Activated naive CD8-positive, alpha-beta T cell treated with anti-CD3 and anti-CD28 coated beads, Interleukin-2, amount 10 ng/mL, durations not matched to agents 7 days and 5 days (primary cell): ENCODE measurements at regions not wholly inside any gene's neighbourhood (a gene's known extent, or its start where the extent isn't known, plus 50 kb on each side); places are given as distances from the start of the nearest gene placed in this dataset.

Experiments
- ATAC-seq: fragments of 150-1000 bp; cut with Tn5 transposase; one replicate; pipeline ENCODE4 v1.10.0; 2021; ENCODE audit warnings: low read depth, moderate library complexity
- POLR2A ChIA-PET: fragments of 350-600 bp; sonication (Branson Sonifier 250); formaldehyde crosslinking; loops from one replicate; lab custom pipeline; 2021; ENCODE audit warnings: antibody characterized with exemption; lab: Charles Lee
- DNase-seq: peaks from one replicate; pipeline ENCODE4 v3.0.0; 2021
- H3K27ac Mint-ChIP-seq: one replicate; pipeline ENCODE4 v1.8.0; 2022; ENCODE audit warnings: mild to moderate bottlenecking, mixed read lengths
- H3K27me3 Mint-ChIP-seq: one replicate; pipeline ENCODE4 v1.8.0; 2022; ENCODE audit warnings: mild to moderate bottlenecking, moderate library complexity, mixed read lengths
- H3K36me3 Mint-ChIP-seq: one replicate; pipeline ENCODE4 v1.8.0; 2021; ENCODE audit warnings: mild to moderate bottlenecking, mixed read lengths
- H3K4me1 Mint-ChIP-seq: one replicate; pipeline ENCODE4 v1.8.0; 2021; ENCODE audit warnings: mixed read lengths
- H3K4me3 Mint-ChIP-seq: one replicate; pipeline ENCODE4 v1.8.0; 2022; ENCODE audit warnings: mild to moderate bottlenecking, moderate library complexity, mixed read lengths
- H3K9me3 Mint-ChIP-seq: one replicate; pipeline ENCODE4 v1.8.0; 2021; ENCODE audit warnings: mixed read lengths

- POLR2A ChIA-PET: no interaction called here
- H3K27me3 Mint-ChIP-seq: peaks cover 1% of the 10 kb centered on the region
- no peak overlapping the region for H3K4me3 Mint-ChIP-seq
- no peak overlapping the region for H3K27ac Mint-ChIP-seq
- H3K9me3 Mint-ChIP-seq: peaks cover 2% of the 10 kb centered on the region
- H3K4me1 Mint-ChIP-seq: no peaks in the 10 kb centered on the region
- no peak for DNase-seq
- H3K36me3 Mint-ChIP-seq: no peaks in the 10 kb centered on the region
- ATAC-seq: no peak
These were observed 518.5 kb upstream of the MARCKS start for GRCh38 chr6:113338644-113339043.

GRCh38 chr6:113339209-113339608 lies 517.9 kb upstream of the MARCKS start:
- POLR2A ChIA-PET: no interaction called here
- ATAC-seq: no peak
- H3K27ac Mint-ChIP-seq: no peak overlapping the region

GRCh38 chr6:113340371-113340770 lies 516.8 kb upstream of the MARCKS start:
- Mint-ChIP-seq H3K27ac (no peak overlapping the region), H3K9me3 (no peaks in the 10 kb centered on the region), H3K27me3 (peaks cover 1% of the 10 kb centered on the region), H3K4me3 (no peak overlapping the region), H3K36me3 (no peaks in the 10 kb centered on the region), H3K4me1 (no peaks in the 10 kb centered on the region)
- POLR2A ChIA-PET: no interaction called here
- ATAC-seq: no peak
- no peak for DNase-seq

More at GRCh38 chr6:113339209-113339608, 517.9 kb upstream of the MARCKS start:
- H3K36me3 Mint-ChIP-seq: no peaks in the 10 kb centered on the region
- DNase-seq: no peak
- no peak overlapping the region for H3K4me3 Mint-ChIP-seq
- H3K4me1 Mint-ChIP-seq: no peaks in the 10 kb centered on the region
- H3K27me3 Mint-ChIP-seq: peaks cover 1% of the 10 kb centered on the region
- H3K9me3 Mint-ChIP-seq: peaks cover 2% of the 10 kb centered on the region

GRCh38 chr6:113343940-113344339 lies 513.2 kb upstream of the MARCKS start:
- no peak for DNase-seq
- H3K27me3 Mint-ChIP-seq: no peaks in the 10 kb centered on the region
- POLR2A ChIA-PET: no interaction called here

GRCh38 chr6:113344969-113345368 lies 512.2 kb upstream of the MARCKS start:
- Mint-ChIP-seq H3K4me1 (no peaks in the 10 kb centered on the region), H3K36me3 (no peaks in the 10 kb centered on the region), H3K9me3 (no peaks in the 10 kb centered on the region), H3K27me3 (no peaks in the 10 kb centered on the region), H3K27ac (no peak overlapping the region), H3K4me3 (no peak overlapping the region)
- no peak for DNase-seq
- ATAC-seq: no peak
- POLR2A ChIA-PET: no interaction called here

More at GRCh38 chr6:113343940-113344339, 513.2 kb upstream of the MARCKS start:
- ATAC-seq: no peak
- no peak overlapping the region for H3K4me3 Mint-ChIP-seq
- no peaks in the 10 kb centered on the region for H3K36me3 Mint-ChIP-seq
- no peaks in the 10 kb centered on the region for H3K4me1 Mint-ChIP-seq
- H3K27ac Mint-ChIP-seq: no peak overlapping the region
- no peaks in the 10 kb centered on the region for H3K9me3 Mint-ChIP-seq

- no peaks in the 10 kb centered on the region for H3K9me3 Mint-ChIP-seq
- POLR2A ChIA-PET: no interaction called here
- no peak overlapping the region for H3K4me3 Mint-ChIP-seq
- H3K27ac Mint-ChIP-seq: no peak overlapping the region
- DNase-seq (no peak), ATAC-seq (no peak)
- no peaks in the 10 kb centered on the region for H3K4me1 Mint-ChIP-seq
- no peaks in the 10 kb centered on the region for H3K27me3 Mint-ChIP-seq
- no peaks in the 10 kb centered on the region for H3K36me3 Mint-ChIP-seq
These were observed 509.7 kb upstream of the MARCKS start for GRCh38 chr6:113347436-113347835.

GRCh38 chr6:113350461-113350860 lies 506.7 kb upstream of the MARCKS start:
- POLR2A ChIA-PET: no interaction called here
- DNase-seq (no peak), ATAC-seq (no peak)
- no peak overlapping the region for H3K4me3 Mint-ChIP-seq
- no peaks in the 10 kb centered on the region for H3K36me3 Mint-ChIP-seq
- no peaks in the 10 kb centered on the region for H3K4me1 Mint-ChIP-seq
- H3K27me3 Mint-ChIP-seq: no peaks in the 10 kb centered on the region
- H3K9me3 Mint-ChIP-seq: no peaks in the 10 kb centered on the region
- no peak overlapping the region for H3K27ac Mint-ChIP-seq

- Mint-ChIP-seq H3K4me1 (no peaks in the 10 kb centered on the region), H3K4me3 (no peak overlapping the region), H3K27ac (no peak overlapping the region), H3K27me3 (no peaks in the 10 kb centered on the region), H3K36me3 (no peaks in the 10 kb centered on the region), H3K9me3 (no peaks in the 10 kb centered on the region)
- no peak for DNase-seq
- ATAC-seq: no peak
- POLR2A ChIA-PET: no interaction called here
These were observed 505.8 kb upstream of the MARCKS start for GRCh38 chr6:113351173-113351834.

- no peaks in the 10 kb centered on the region for H3K36me3 Mint-ChIP-seq
- no peaks in the 10 kb centered on the region for H3K27me3 Mint-ChIP-seq
- DNase-seq (no peak), ATAC-seq (no peak)
- H3K4me1 Mint-ChIP-seq: no peaks in the 10 kb centered on the region
- no peaks in the 10 kb centered on the region for H3K9me3 Mint-ChIP-seq
- no peak overlapping the region for H3K4me3 Mint-ChIP-seq
- POLR2A ChIA-PET: no interaction called here
- H3K27ac Mint-ChIP-seq: no peak overlapping the region
These were observed 504.9 kb upstream of the MARCKS start for GRCh38 chr6:113352029-113352801.

GRCh38 chr6:113352831-113353230 lies 504.3 kb upstream of the MARCKS start:
- Mint-ChIP-seq H3K4me1 (no peaks in the 10 kb centered on the region), H3K4me3 (no peak overlapping the region), H3K27ac (no peak overlapping the region), H3K27me3 (no peaks in the 10 kb centered on the region), H3K9me3 (no peaks in the 10 kb centered on the region), H3K36me3 (no peaks in the 10 kb centered on the region)
- no peak for ATAC-seq
- POLR2A ChIA-PET: no interaction called here
- no peak for DNase-seq

- DNase-seq (no peak), ATAC-seq (no peak)
- no peaks in the 10 kb centered on the region for H3K27me3 Mint-ChIP-seq
- no peak overlapping the region for H3K27ac Mint-ChIP-seq
- H3K4me3 Mint-ChIP-seq: no peak overlapping the region
- H3K4me1 Mint-ChIP-seq: no peaks in the 10 kb centered on the region
- H3K9me3 Mint-ChIP-seq: no peaks in the 10 kb centered on the region
- H3K36me3 Mint-ChIP-seq: no peaks in the 10 kb centered on the region
- POLR2A ChIA-PET: no interaction called here
These were observed 503.8 kb upstream of the MARCKS start for GRCh38 chr6:113353392-113353791.

- no peaks in the 10 kb centered on the region for H3K36me3 Mint-ChIP-seq
- no peak overlapping the region for H3K27ac Mint-ChIP-seq
- H3K4me1 Mint-ChIP-seq: no peaks in the 10 kb centered on the region
- no peak overlapping the region for H3K4me3 Mint-ChIP-seq
- DNase-seq: no peak
- POLR2A ChIA-PET: no interaction called here
- H3K9me3 Mint-ChIP-seq: no peaks in the 10 kb centered on the region
- H3K27me3 Mint-ChIP-seq: no peaks in the 10 kb centered on the region
- no peak for ATAC-seq
These were observed 502.8 kb upstream of the MARCKS start for GRCh38 chr6:113354204-113354895.

- ATAC-seq (no peak), DNase-seq (no peak)
- POLR2A ChIA-PET: no interaction called here
- H3K27me3 Mint-ChIP-seq: no peaks in the 10 kb centered on the region
- no peaks in the 10 kb centered on the region for H3K36me3 Mint-ChIP-seq
- no peak overlapping the region for H3K4me3 Mint-ChIP-seq
- H3K9me3 Mint-ChIP-seq: no peaks in the 10 kb centered on the region
- H3K4me1 Mint-ChIP-seq: no peaks in the 10 kb centered on the region
- no peak overlapping the region for H3K27ac Mint-ChIP-seq
These were observed 501.0 kb upstream of the MARCKS start for GRCh38 chr6:113356139-113356538.

GRCh38 chr6:113357041-113357440 lies 500.1 kb upstream of the MARCKS start:
- H3K9me3 Mint-ChIP-seq: no peaks in the 10 kb centered on the region
- ATAC-seq (no peak), DNase-seq (no peak)
- no peaks in the 10 kb centered on the region for H3K36me3 Mint-ChIP-seq
- POLR2A ChIA-PET: no interaction called here
- no peaks in the 10 kb centered on the region for H3K4me1 Mint-ChIP-seq
- H3K27me3 Mint-ChIP-seq: no peaks in the 10 kb centered on the region
- H3K4me3 Mint-ChIP-seq: no peak overlapping the region
- H3K27ac Mint-ChIP-seq: no peak overlapping the region
